ENCODE measurements at regions not wholly inside any gene's neighbourhood (a gene's known extent, or its start where the extent isn't known, plus 50 kb on each side); places are given as distances from the start of the nearest gene placed in this dataset.

- no peak for DNase-seq (ENCODE audit: low read depth, low spot score)
Measured at GRCh38 chr14:65794674-65795279, 382.2 kb downstream of the FUT8 start.

DNA sequence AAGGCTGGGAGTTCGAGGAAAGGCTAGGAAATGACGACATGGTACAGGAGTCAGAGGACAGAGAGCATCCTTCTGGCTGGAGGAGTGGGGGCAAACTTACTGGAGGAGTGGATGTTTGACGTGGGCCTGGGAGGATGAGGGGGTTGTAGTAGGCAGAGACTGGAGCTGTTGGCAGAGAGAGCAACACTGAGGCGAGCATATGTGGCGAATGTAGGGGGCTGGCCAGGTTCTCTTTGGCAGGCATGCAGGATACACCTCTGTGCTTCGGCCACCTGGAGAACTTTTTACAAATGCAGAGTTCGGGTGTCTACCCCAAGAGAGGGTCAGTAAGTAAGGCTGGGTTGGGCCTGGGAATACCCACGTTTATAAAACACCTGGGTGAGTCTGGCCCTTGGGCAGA is 385.7 kb downstream of the FUT8 start:
- no peak for DNase-seq (ENCODE audit: low read depth, low spot score)

DNA sequence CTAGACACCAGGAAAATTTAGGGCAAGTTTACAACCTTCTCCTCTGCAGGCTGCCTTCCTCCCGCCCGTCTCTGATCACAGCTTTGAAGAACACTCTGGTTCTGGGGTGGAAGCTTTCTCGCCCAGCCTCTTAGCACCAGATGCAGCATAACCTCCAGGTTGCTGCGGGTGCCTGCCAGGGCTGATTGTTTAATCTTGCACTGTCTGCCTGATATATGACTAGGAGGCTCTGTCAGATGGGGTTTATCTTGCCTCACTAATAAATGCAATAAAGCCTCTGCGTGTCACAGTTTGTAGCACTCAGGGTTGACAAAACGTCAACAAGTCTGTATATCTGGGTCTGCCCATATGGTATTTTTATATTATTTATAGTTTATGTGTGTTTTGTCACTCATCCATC is 388.2 kb downstream of the FUT8 start:
- DNase-seq (ENCODE audit: low read depth, low spot score): no peak

DNA sequence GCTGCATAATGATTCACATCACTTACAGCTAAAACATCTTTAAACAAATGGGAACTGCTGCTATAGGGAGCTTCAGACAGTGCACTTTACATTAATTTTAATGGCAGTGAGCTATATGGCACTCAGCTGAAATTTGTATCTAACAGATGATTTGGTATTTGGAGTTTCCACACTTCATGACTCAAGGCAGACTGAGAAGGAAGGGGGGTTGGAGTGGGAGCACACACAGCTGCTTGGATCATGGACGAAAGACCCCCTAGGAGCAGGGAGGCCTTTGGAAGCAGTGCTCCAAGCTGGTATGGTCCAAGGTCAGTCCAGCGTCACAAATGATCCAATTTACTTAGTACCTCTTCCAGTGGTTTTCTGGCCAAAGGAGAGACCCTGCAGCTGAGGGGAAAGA is 389.7 kb downstream of the FUT8 start:
- no peak for DNase-seq (ENCODE audit: low read depth, low spot score)

GRCh38 chr14:65803885-65804284 is 391.4 kb downstream of the FUT8 start:
- no peak for DNase-seq (ENCODE audit: low read depth, low spot score)

DNA sequence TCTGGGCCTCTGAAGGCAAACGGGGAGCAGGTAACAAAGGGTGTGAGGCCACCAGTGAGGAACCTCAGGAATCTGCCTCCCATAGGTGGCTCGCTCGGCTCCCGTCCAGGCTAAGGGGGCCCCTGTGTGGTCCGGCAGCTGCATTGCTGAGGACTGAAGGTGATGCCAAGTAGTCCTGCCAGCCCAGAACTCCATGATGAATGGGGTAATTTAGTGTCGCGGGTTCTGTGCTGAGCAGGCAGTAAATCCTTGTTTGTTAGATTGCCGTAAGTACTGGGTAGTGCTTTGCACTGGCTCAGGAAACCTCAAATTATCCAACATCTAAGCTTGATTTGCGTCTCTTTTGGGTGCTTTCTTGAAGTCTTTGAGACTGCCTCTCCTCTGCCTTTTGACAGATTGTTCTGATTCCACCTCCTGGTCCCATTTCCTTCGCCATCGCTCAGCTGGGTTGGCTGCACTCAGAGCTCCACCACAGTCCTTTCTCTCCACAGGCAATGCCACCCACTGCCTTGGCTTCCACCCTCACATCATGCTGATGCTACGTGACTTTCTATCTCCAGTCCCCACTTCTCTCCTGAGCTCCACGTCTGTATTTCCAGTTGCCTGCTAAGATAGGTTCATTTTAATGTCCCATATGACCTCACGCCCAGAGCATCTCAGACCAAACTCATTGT is 392.0 kb downstream of the FUT8 start:
- DNase-seq (ENCODE audit: low read depth, low spot score): no peak

DNA sequence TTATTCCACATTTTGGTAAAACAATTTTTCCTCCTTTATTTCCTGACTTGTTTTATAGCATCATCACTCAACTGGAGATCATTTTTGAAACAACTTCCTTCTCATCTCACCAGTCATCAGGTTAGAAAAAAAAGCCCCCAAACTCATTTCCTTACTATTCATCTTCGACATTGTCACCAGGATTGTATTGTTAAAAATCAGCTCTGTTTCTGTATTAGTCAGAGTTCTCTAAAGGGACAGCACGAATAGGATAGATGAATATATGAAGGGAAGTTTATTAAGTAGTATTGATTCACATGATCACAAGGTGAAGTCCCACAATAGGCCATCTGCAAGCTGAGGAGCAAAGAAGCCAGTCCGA is 392.6 kb downstream of the FUT8 start:
- DNase-seq (ENCODE audit: low read depth, low spot score): no peak

- DNase-seq (ENCODE audit: low read depth, low spot score): no peak
Measured at GRCh38 chr14:65808390-65808789, 395.9 kb downstream of the FUT8 start.

DNA sequence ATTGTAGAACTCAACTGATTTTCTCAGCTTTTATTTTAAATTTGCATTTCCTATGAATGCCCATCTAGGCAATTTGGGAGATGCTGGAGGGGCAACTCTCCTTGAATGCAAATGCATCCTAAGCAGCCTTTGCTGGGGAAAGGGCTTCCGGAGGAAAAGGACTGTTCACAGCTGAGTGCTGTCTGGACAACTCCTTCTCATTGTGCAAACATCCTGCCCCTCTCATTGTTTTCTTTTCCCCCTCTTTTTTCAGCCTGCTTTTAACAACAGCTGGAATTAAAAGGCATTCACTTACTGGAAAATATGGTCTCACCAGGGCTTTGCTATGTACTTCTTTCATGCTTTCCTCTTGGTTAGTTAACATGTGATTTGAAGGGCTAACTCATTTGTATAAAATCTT is 397.8 kb downstream of the FUT8 start:
- DNase-seq (ENCODE audit: low read depth, low spot score): no peak

GRCh38 chr14:65813760-65814384 is 401.3 kb downstream of the FUT8 start:
- peak; percentile 10 for DNase-seq (ENCODE audit: low read depth, low spot score)

GRCh38 chr14:65815127-65815526 is 402.6 kb downstream of the FUT8 start:
- DNase-seq (ENCODE audit: low read depth, low spot score): no peak

- DNase-seq (ENCODE audit: low read depth, low spot score): peak; percentile 57
Measured at GRCh38 chr14:65817011-65817410, 404.5 kb downstream of the FUT8 start.

- no peak for DNase-seq (ENCODE audit: low read depth, low spot score)
Measured at GRCh38 chr14:65819569-65819968, 407.0 kb downstream of the FUT8 start.

GRCh38 chr14:65821224-65821753 is 408.8 kb downstream of the FUT8 start:
- DNase-seq (ENCODE audit: low read depth, low spot score): no peak

GRCh38 chr14:65824285-65824977 is 411.9 kb downstream of the FUT8 start:
- DNase-seq (ENCODE audit: low read depth, low spot score): peak; percentile 81

DNA sequence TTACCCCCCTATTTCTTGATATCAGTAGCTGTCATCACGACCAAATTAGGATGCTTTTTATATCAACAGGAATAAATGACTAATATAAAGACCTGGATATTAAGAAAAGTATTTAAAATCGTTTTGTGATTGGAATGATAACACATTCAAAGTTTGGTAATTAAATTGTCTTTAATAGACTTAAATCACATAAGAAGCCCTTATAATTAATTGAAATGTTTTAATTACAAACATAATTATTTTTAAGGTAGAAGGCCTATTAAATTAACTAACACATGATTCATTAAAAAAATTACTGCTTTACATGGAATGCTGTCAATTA is 412.4 kb downstream of the FUT8 start:
- DNase-seq (ENCODE audit: low read depth, low spot score): no peak

DNA sequence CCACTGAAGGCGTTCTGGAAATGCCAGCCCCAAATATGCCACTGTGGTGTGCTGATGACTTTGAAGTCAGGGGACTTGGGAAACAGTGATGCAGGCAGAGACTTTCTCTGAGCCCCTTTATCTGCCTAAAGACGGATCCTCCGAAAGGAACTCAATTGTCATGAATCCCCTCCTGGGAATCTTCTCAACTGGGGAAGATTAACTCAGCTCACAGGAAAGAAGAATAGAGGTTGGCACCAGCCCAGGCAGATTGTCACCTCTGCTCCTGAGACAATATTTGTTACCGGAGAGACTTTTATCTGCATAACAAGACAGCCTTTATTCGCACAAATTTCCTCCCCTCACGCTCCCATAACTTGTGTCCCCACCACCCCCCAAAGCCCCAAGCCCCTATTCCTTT is 414.4 kb downstream of the FUT8 start:
- DNase-seq (ENCODE audit: low read depth, low spot score): no peak

DNA sequence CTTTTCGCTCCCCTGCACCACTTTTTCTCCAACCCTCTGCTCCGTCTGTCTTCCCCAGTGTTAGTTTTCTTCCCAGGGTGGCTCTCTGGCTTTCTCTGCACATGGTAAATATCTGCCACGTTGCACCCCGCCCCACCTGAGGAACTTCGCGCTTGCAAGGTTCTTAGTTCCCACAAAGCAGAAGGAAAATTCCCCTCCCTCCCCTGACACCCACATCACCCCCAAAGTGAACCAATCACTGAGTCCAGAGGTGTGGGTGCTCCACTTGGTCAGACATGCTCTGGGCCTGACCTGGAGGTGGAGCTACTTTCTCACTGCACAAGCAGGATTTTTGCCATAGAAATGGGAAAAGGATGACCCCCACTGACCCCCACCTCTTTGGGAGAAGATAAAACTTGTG is 415.0 kb downstream of the FUT8 start:
- DNase-seq (ENCODE audit: low read depth, low spot score): no peak

DNA sequence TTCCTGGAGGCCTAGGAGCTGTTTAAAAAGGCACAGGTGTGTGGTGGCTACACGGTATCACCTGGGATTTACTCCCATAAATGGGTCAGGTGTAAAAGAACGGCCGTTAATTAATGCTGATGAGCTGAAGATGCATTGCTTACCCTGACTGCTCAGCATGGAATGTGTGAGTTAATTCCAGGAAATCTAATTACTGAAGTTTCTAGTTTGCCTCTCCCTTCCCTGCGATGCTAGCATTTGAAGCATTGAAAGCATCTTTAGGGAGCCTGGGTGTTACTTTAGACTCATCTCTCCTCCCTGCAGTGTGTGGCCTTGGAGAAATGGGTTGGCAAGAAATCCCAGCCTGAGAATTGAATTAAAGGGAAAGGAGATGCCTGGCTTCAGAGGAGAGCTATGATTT is 415.9 kb downstream of the FUT8 start:
- DNase-seq (ENCODE audit: low read depth, low spot score): no peak

DNA sequence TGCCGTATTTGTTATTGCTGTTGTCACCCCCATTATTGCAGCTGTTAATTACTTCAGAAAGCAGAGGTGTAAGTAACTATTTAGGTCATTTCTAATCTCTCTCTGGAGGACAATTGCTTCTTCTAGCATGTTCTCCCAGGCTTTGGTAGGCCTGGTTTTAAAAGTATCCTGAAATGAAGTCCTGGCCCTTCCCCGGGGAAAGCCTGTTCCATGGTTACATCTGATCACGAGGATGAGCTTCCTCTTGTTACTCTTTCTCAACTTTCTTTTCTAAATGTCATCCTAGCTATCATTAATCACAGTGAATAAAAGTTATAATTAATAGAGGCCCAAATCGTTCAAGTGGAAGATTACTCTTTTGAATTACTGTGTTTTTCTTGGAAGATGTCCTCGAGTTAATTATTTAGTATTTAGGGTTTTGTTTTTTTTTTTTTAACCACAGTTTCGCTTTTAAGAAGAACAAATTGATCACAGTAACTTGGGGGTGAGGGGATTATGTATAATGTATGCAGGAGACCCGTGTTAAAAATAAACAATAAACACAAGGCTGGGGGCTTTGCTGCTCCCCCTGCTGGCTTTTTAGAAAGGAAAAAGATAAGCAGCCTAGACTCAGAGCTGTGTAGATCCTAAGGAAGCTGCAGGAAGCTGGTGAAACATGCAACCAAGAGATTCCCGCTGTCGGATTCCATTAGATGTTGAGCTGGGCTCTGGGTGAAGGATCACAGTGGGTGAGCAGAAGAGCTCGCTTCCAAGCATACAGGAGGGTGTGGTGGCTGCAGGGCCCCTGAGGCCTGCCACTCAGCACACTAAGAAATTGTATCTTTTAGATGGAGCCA is 420.1 kb downstream of the FUT8 start:
- DNase-seq (ENCODE audit: low read depth, low spot score): peak; percentile 32

DNA sequence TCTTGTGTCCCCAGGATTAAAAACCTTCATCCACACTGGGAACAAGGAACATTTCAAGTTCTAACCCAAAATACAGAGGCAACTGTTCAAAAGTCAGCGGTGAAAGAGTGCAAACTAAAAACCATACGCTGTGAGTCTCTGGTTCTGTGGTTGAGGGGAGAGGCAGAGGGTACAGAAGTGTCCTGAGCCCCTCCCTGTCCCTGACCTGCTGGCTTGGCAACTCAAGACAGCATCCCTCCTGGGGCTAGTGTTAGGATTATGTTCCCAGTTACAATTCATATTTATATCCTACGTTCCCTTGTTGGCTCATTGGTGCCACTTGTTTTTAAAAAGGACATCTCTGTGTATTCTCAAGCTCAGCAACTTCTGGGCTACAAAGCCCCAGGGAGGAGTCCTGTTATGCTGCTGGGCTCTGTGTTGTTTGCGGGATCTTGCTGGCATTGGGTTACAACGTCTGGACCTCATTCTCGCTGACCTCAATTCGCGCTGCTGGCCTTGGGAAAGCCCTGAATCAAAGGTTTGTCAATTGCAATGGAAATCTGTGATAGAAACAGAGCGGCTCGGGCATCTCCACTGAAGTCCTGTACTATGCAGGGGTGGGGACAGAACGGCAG is 420.8 kb downstream of the FUT8 start:
- DNase-seq (ENCODE audit: low read depth, low spot score): no peak

All from astrocyte of the hippocampus (primary cell).